Keratinocyte (primary cell): ENCODE measurements at regions not wholly inside any gene's neighbourhood (a gene's known extent, or its start where the extent isn't known, plus 50 kb on each side); places are given as distances from the start of the nearest gene placed in this dataset.

Experiments used
- DNase-seq: peaks from one replicate; pipeline ENCODE4 v3.0.0-alpha.2; 2011; ENCODE audit warnings: low read depth, missing footprints, low spot score
- FAIRE-seq: peaks from 2 replicates; lab custom pipeline; 2011; peaks lifted over from hg19 to GRCh38; lab: Jason Lieb, UNC
- H2AFZ ChIP-seq: 2 replicates; pipeline ENCODE4 v1.6.0; 2012; ENCODE audit warnings: low read length, control low read depth, inconsistent platforms; ENCODE audit not compliant: control insufficient read depth
- H3K27ac ChIP-seq: 2 replicates; pipeline ENCODE4 v1.5.1; 2011; ENCODE audit warnings: low read length; ENCODE audit not compliant: control insufficient read depth, insufficient read depth
- H3K27me3 ChIP-seq: 3 replicates; pipeline ENCODE4 v1.6.0; 2011; ENCODE audit warnings: low read length; ENCODE audit not compliant: control insufficient read depth, insufficient read depth; ENCODE audit errors: extremely low read depth
- H3K36me3 ChIP-seq, 2 experiments: 2 replicates in 1 of 2; 3 replicates in 1 of 2; pipeline ENCODE4 v1.5.1; 2011; ENCODE audit warnings: low read length in 2 of 2, mild to moderate bottlenecking in 1 of 2; ENCODE audit not compliant: control insufficient read depth in 2 of 2, insufficient read depth in 2 of 2; ENCODE audit errors: extremely low read depth in 1 of 2
- H3K4me1 ChIP-seq: 3 replicates; pipeline ENCODE4 v1.5.1; 2011; ENCODE audit warnings: low read length; ENCODE audit not compliant: control insufficient read depth, insufficient read depth; ENCODE audit errors: extremely low read depth
- H3K4me2 ChIP-seq: 3 replicates; pipeline ENCODE4 v1.6.0; 2011; ENCODE audit warnings: low read depth, low read length; ENCODE audit not compliant: control insufficient read depth, insufficient read depth; ENCODE audit errors: extremely low read depth
- H3K4me3 ChIP-seq, 3 experiments: fragments of 200-600 bp in 1 of 3; sonication (generic) in 1 of 3; 2 replicates in 2 of 3; 3 replicates in 1 of 3; pipeline ENCODE4 v1.5.1; 2011 to 2016; ENCODE audit warnings: low read length in 3 of 3, mild to moderate bottlenecking in 3 of 3, control low read depth in 2 of 3, inconsistent platforms in 1 of 3, low read depth in 1 of 3, mixed read lengths in 1 of 3, mixed run types in 1 of 3, moderate library complexity in 1 of 3; ENCODE audit not compliant: control insufficient read depth in 2 of 3, insufficient read depth in 2 of 3; ENCODE audit errors: extremely low read depth in 1 of 3
- H3K79me2 ChIP-seq: 2 replicates; pipeline ENCODE4 v1.6.0; 2012; ENCODE audit warnings: low read length; ENCODE audit not compliant: control insufficient read depth, insufficient read depth
- H3K9ac ChIP-seq: 3 replicates; pipeline ENCODE4 v1.6.0; 2011; ENCODE audit warnings: low read length; ENCODE audit not compliant: control insufficient read depth, insufficient read depth; ENCODE audit errors: extremely low read depth
- H3K9me1 ChIP-seq: 3 replicates; pipeline ENCODE4 v1.6.0; 2011; ENCODE audit warnings: low read length; ENCODE audit not compliant: control insufficient read depth, insufficient read depth; ENCODE audit errors: extremely low read depth
- H3K9me3 ChIP-seq: 2 replicates; pipeline ENCODE4 v1.5.1; 2012; ENCODE audit warnings: low read depth, low read length; ENCODE audit not compliant: control insufficient read depth
- H4K20me1 ChIP-seq: 3 replicates; pipeline ENCODE4 v1.6.0; 2011; ENCODE audit warnings: low read length; ENCODE audit not compliant: control insufficient read depth, insufficient read depth; ENCODE audit errors: extremely low read depth
- EZH2 ChIP-seq: IDR thresholded peaks from one replicate; pipeline ENCODE4 v1.6.1; 2012; ENCODE audit warnings: inconsistent platforms, mild to moderate bottlenecking, low read length, moderate library complexity
- dilution Hi-C: fragments of 300-500 bp; cut with MboI; formaldehyde crosslinking; loops from one replicate; pipeline ENCODE4 v1.7.0; 2020; ENCODE audit warnings: low sequenced_read_pairs; ENCODE audit not compliant: extremely low pct_ligation_motif_present
- TF ChIP-seq, protein P1 (sequence below), 3 experiments: IDR thresholded peaks in 1 of 3; conservative IDR thresholded peaks in 1 of 3; optimal IDR thresholded peaks in 1 of 3; 2 replicates in 2 of 3; 3 replicates in 1 of 3; pipeline versions ENCODE3 to v1.5.1; 2011; ENCODE audit warnings: low read length in 3 of 3, mild to moderate bottlenecking in 3 of 3, moderate library complexity in 2 of 3, control low read depth in 1 of 3, inconsistent platforms in 1 of 3; ENCODE audit not compliant: insufficient read depth in 2 of 3; ENCODE audit errors: extremely low read depth in 1 of 3

GRCh38 chr10:63887600-63888370, 366.6 kb downstream of the REEP3 start:
- FAIRE-seq (no peak), DNase-seq (no peak)
- Histone ChIP-seq H3K9ac (no peak overlapping the region), H3K9me3 (no peaks in the 10 kb centered on the region), H3K79me2 (no peaks in the 10 kb centered on the region), H3K9me1 (no peaks in the 10 kb centered on the region), H3K4me3 (no peak overlapping the region), H3K4me2 (no peak overlapping the region), H2AFZ (no peak overlapping the region), H4K20me1 (no peaks in the 10 kb centered on the region), H3K27ac (no peak overlapping the region), H3K4me1 (no peaks in the 10 kb centered on the region), H3K27me3 (no peaks in the 10 kb centered on the region), H3K36me3 (no peaks in the 10 kb centered on the region)
- TF ChIP-seq, protein P1, sequence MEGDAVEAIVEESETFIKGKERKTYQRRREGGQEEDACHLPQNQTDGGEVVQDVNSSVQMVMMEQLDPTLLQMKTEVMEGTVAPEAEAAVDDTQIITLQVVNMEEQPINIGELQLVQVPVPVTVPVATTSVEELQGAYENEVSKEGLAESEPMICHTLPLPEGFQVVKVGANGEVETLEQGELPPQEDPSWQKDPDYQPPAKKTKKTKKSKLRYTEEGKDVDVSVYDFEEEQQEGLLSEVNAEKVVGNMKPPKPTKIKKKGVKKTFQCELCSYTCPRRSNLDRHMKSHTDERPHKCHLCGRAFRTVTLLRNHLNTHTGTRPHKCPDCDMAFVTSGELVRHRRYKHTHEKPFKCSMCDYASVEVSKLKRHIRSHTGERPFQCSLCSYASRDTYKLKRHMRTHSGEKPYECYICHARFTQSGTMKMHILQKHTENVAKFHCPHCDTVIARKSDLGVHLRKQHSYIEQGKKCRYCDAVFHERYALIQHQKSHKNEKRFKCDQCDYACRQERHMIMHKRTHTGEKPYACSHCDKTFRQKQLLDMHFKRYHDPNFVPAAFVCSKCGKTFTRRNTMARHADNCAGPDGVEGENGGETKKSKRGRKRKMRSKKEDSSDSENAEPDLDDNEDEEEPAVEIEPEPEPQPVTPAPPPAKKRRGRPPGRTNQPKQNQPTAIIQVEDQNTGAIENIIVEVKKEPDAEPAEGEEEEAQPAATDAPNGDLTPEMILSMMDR (optimal IDR thresholded peaks at IDR 0.05 in 1 of 3, IDR thresholded peaks at IDR 0.05 in 1 of 3, conservative IDR thresholded peaks at IDR 0.05 in 1 of 3; ENCODE audit: extremely low read depth in 1 of 3, insufficient read depth in 2 of 3, low read length in 3 of 3), result no peak
- TF ChIP-seq EZH2, result no peak
- dilution Hi-C loops, result no loop called here

GRCh38 chr10:63889803-63890202, 368.6 kb downstream of the REEP3 start:
- FAIRE-seq, result no peak
- no peaks in the 10 kb centered on the region for H3K79me2 ChIP-seq
- H3K9me1 ChIP-seq, result no peaks in the 10 kb centered on the region
- H3K9me3 ChIP-seq, result no peaks in the 10 kb centered on the region
- no peaks in the 10 kb centered on the region for H3K36me3 ChIP-seq
- TF ChIP-seq, protein P1 (optimal IDR thresholded peaks at IDR 0.05 in 1 of 3, IDR thresholded peaks at IDR 0.05 in 1 of 3, conservative IDR thresholded peaks at IDR 0.05 in 1 of 3; ENCODE audit: extremely low read depth in 1 of 3, insufficient read depth in 2 of 3, low read length in 3 of 3), result no peak
- TF ChIP-seq EZH2, result no peak
- dilution Hi-C loops, result no loop called here
- H3K4me1 ChIP-seq, result no peaks in the 10 kb centered on the region
- no peak overlapping the region for H3K4me3 ChIP-seq
- no peaks in the 10 kb centered on the region for H4K20me1 ChIP-seq
- no peak for DNase-seq
- no peak overlapping the region for H3K9ac ChIP-seq
- no peaks in the 10 kb centered on the region for H3K27me3 ChIP-seq
- H3K4me2 ChIP-seq, result no peak overlapping the region
- H3K27ac ChIP-seq, result no peak overlapping the region
- H2AFZ ChIP-seq, result no peak overlapping the region
